ENCODE measurements at regions not wholly inside any gene's neighbourhood (a gene's known extent, or its start where the extent isn't known, plus 50 kb on each side); places are given as distances from the start of the nearest gene placed in this dataset.

DNA sequence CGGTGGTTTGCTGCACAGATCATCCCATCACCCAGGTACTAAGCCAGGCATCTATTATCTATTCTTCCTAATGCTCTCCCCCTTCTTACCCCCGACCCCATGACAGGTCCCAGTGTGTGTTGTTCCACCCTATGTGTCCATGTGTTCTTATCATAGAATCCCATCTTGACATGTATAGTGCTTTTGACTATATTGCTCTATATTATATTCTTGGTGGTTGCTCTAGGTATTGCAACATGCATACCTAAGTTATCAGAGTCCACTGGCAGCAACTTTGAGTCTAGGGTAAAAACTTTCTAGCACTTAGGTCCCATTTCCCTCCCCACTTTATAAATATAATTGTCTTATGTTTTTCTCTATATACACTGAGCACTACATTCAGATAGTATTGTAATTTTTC is 170.3 kb downstream of the TBX22 start:
- TF ChIP-seq, protein P1, sequence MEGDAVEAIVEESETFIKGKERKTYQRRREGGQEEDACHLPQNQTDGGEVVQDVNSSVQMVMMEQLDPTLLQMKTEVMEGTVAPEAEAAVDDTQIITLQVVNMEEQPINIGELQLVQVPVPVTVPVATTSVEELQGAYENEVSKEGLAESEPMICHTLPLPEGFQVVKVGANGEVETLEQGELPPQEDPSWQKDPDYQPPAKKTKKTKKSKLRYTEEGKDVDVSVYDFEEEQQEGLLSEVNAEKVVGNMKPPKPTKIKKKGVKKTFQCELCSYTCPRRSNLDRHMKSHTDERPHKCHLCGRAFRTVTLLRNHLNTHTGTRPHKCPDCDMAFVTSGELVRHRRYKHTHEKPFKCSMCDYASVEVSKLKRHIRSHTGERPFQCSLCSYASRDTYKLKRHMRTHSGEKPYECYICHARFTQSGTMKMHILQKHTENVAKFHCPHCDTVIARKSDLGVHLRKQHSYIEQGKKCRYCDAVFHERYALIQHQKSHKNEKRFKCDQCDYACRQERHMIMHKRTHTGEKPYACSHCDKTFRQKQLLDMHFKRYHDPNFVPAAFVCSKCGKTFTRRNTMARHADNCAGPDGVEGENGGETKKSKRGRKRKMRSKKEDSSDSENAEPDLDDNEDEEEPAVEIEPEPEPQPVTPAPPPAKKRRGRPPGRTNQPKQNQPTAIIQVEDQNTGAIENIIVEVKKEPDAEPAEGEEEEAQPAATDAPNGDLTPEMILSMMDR (IDR thresholded peaks at IDR 0.05), result no peak
- TF ChIP-seq EZH2 (IDR thresholded peaks at IDR 0.05; ENCODE audit: borderline replicate concordance, insufficient read depth, low read depth, low read length, poor library complexity, severe bottlenecking), result no peak
